ENCODE measurements at regions not wholly inside any gene's neighbourhood (a gene's known extent, or its start where the extent isn't known, plus 50 kb on each side); places are given as distances from the start of the nearest gene placed in this dataset.
A peak's percentile ranks its signal among the peaks of the same experiment; 100 is the strongest.
"Not testable (repeated sequence)": the region's sequence is repeated elsewhere in the genome, so short reads cannot be mapped to it uniquely, and the experiment has no call there.

DNA sequence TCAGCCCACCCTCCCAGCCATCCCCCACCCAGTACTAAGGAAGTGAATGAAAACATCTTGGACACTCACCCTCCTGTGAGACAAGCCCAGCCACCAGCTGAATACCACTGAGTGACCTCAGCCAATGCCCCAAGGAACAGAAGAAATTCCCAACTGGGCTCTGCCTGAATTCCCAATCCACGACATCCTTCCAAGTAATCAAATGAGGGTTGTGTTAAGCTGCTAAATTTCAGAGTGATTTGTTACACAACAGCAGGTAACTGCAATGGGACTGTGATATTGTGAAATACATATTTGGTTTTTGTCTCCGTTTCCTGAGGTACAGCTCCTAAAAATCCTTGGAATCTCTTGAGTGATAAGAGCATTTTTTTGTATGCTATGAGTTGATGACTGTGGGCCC lies 578.7 kb upstream of the CDH11 start:
- Histone ChIP-seq H3K9me3 (no peaks in the 10 kb centered on the region), H3K36me3 (no peaks in the 10 kb centered on the region), H3K4me1 (no peaks in the 10 kb centered on the region), H3K27ac (no peak overlapping the region), H3K27me3 (no peaks in the 10 kb centered on the region), H3K4me3 (no peak overlapping the region)
- no peak for DNase-seq
- TF ChIP-seq CTCF (IDR thresholded peaks at IDR 0.05) (no peak), POLR2AphosphoS5 (IDR thresholded peaks at IDR 0.05) (no peak), EP300 (IDR thresholded peaks at IDR 0.05) (no peak)
- 35 to 86% (median 73%) methylated on average over 2 of the region's 2 CpGs for WGBS, 5 donors
- intact Hi-C loops (cut with DNase I; ENCODE audit: low total_unique reads), result no loop called here

- no peak overlapping the region for H3K27ac ChIP-seq
- H3K36me3 ChIP-seq, result no peaks in the 10 kb centered on the region
- peak in 1 of 2 donors; percentile 75 for DNase-seq
- intact Hi-C loops (cut with DNase I; ENCODE audit: low total_unique reads), result no loop called here
- TF ChIP-seq EP300 (IDR thresholded peaks at IDR 0.05) (no peak), POLR2AphosphoS5 (IDR thresholded peaks at IDR 0.05) (no peak), POLR2A (IDR thresholded peaks at IDR 0.05) (no peak), CTCF (IDR thresholded peaks at IDR 0.05) (no peak)
- whole genome bisulfite sequencing, 5 donors, result 7 to 16% (median 15%) methylated on average over 4 of the region's 4 CpGs
- H3K4me3 ChIP-seq, result no peak overlapping the region
- H3K4me1 ChIP-seq, result no peaks in the 10 kb centered on the region
- no peaks in the 10 kb centered on the region for H3K27me3 ChIP-seq
- H3K9me3 ChIP-seq, result no peaks in the 10 kb centered on the region
These were observed 577.0 kb upstream of the CDH11 start for GRCh38 chr16:65698791-65699321.

DNA sequence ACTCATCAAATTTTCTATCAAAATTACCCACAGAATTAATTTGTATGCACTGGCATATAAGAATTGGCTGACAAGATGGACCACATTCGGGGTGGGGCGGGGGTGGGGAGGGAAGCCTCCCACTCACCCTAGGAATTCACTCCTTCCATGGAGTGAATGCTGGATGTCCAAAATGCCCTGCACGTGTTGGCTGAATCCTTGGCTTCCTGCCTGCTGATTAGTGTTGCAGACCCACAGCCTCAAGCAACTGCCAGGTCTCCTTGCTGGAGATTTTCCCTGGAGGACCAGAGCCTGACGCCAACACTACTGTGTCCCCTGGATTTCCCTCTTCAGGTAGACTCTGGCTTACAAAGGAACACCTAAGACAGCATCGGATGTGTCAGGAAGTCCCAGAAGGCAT lies 575.7 kb upstream of the CDH11 start:
- Histone ChIP-seq H3K36me3 (no peaks in the 10 kb centered on the region), H3K4me1 (no peaks in the 10 kb centered on the region), H3K27me3 (no peaks in the 10 kb centered on the region), H3K9me3 (no peaks in the 10 kb centered on the region), H3K27ac (no peak overlapping the region), H3K4me3 (no peak overlapping the region)
- intact Hi-C loops (cut with DNase I; ENCODE audit: low total_unique reads), result no loop called here
- WGBS, 5 donors, result 63 to 86% (median 78%) methylated on average over 5 of the region's 5 CpGs
- TF ChIP-seq POLR2A (IDR thresholded peaks at IDR 0.05) (no peak), CTCF (IDR thresholded peaks at IDR 0.05) (no peak), POLR2AphosphoS5 (IDR thresholded peaks at IDR 0.05) (no peak), EP300 (IDR thresholded peaks at IDR 0.05) (no peak)
- DNase-seq, result peak in 1 of 2 donors; percentile 18

- Histone ChIP-seq H3K4me3 (no peak overlapping the region), H3K27me3 (no peaks in the 10 kb centered on the region), H3K4me1 (no peaks in the 10 kb centered on the region), H3K36me3 (no peaks in the 10 kb centered on the region), H3K9me3 (no peaks in the 10 kb centered on the region), H3K27ac (no peak overlapping the region)
- 76 to 88% (median 81%) methylated on average over 1 of the region's 1 CpG for WGBS, 5 donors
- DNase-seq, result no peak
- intact Hi-C loops (cut with DNase I; ENCODE audit: low total_unique reads), result no loop called here
- no peak for TF ChIP-seq POLR2AphosphoS5 (IDR thresholded peaks at IDR 0.05)
- no peak for TF ChIP-seq POLR2A (IDR thresholded peaks at IDR 0.05)
- no peak for TF ChIP-seq CTCF (IDR thresholded peaks at IDR 0.05)
- TF ChIP-seq EP300 (IDR thresholded peaks at IDR 0.05), result no peak
These were observed 575.2 kb upstream of the CDH11 start for GRCh38 chr16:65697065-65697464.

DNA sequence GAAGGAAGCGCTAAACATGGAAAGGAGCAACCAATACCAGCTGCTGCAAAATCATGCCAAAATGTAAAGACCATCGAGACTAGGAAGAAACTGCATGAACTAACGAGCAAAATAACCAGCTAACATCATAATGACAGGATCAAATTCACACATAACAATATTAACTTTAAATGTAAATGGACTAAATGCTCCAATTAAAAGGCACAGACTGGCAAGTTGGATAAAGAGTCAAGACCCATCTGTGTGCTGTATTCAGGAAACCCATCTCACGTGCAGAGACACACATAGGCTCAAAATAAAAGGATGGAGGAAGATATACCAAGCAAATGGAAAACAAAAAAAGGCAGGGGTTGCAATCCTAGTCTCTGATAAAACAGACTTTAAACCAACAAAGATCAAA lies 570.0 kb upstream of the CDH11 start:
- intact Hi-C loops (cut with DNase I; ENCODE audit: low total_unique reads), result not testable (repeated sequence)

More for the DNA sequence above, 570.0 kb upstream of the CDH11 start:
- not testable (repeated sequence) for H3K9me3 ChIP-seq, H3K4me1 ChIP-seq, H3K4me3 ChIP-seq, DNase-seq, H3K27ac ChIP-seq, H3K27me3 ChIP-seq, H3K36me3 ChIP-seq
- WGBS, 5 donors, result 75 to 92% (median 83%) methylated on average over 3 to 4 of the region's 4 CpGs
